Cardiac fibroblast (primary cell): ENCODE measurements at regions not wholly inside any gene's neighbourhood (a gene's known extent, or its start where the extent isn't known, plus 50 kb on each side); places are given as distances from the start of the nearest gene placed in this dataset.
"Not testable (repeated sequence)": the region's sequence is repeated elsewhere in the genome, so short reads cannot be mapped to it uniquely, and the experiment has no call there.

Experiments used
- DNase-seq, 2 donors: peaks; one replicate each; pipeline versions ENCODE4 v3.0.0 to v3.0.0-alpha.2; 2010; ENCODE audit warnings: low read depth in 2 of 2
- H3K4me3 ChIP-seq, 2 donors: replicated peaks in 1 of 2; 1 replicate in 1 of 2; 2 replicates in 1 of 2; pipeline ENCODE4 v1.5.1; 2011; ENCODE audit warnings: low read depth in 2 of 2, low read length in 2 of 2, mild to moderate bottlenecking in 2 of 2, moderate library complexity in 1 of 2
- CTCF ChIP-seq: IDR thresholded peaks from one replicate; pipeline ENCODE4 v1.5.1; 2011; ENCODE audit warnings: low read depth, mild to moderate bottlenecking, low read length, inconsistent platforms

GRCh38 chr4:138867404-138867803 is 148.2 kb upstream of the NOCT start:
- TF ChIP-seq CTCF = no peak
- no peak overlapping the region for H3K4me3 ChIP-seq
- DNase-seq = no peak

GRCh38 chr4:138866314-138866713 is 149.3 kb upstream of the NOCT start:
- no peak for TF ChIP-seq CTCF
- no peak overlapping the region for H3K4me3 ChIP-seq
- DNase-seq = no peak

- no peak overlapping the region for H3K4me3 ChIP-seq
- no peak for TF ChIP-seq CTCF
- DNase-seq = no peak
These were observed 149.8 kb upstream of the NOCT start for GRCh38 chr4:138865765-138866164.

- no peak overlapping the region for H3K4me3 ChIP-seq
- TF ChIP-seq CTCF = no peak
- no peak for DNase-seq
These were observed 150.4 kb upstream of the NOCT start for GRCh38 chr4:138864961-138865720.

GRCh38 chr4:138863160-138863559 is 152.4 kb upstream of the NOCT start:
- DNase-seq = no peak
- H3K4me3 ChIP-seq = no peak overlapping the region
- TF ChIP-seq CTCF = no peak

- no peak for TF ChIP-seq CTCF
- peak in 1 of 2 donors; percentile 62 for DNase-seq
- no peak overlapping the region for H3K4me3 ChIP-seq
These were observed 154.4 kb upstream of the NOCT start for GRCh38 chr4:138861135-138861534.

GRCh38 chr4:138860357-138860756 is 155.2 kb upstream of the NOCT start:
- H3K4me3 ChIP-seq, DNase-seq: not testable (repeated sequence)
